ENCODE measurements at regions not wholly inside any gene's neighbourhood (a gene's known extent, or its start where the extent isn't known, plus 50 kb on each side); places are given as distances from the start of the nearest gene placed in this dataset.

GRCh38 chr12:66032739-66033138, 97.8 kb downstream of the LLPH start:
- TF ChIP-seq CTCF (IDR thresholded peaks at IDR 0.05 in 2 of 3, conservative IDR thresholded peaks at IDR 0.05 in 1 of 3; ENCODE audit: borderline replicate concordance in 1 of 3, insufficient read depth in 1 of 3, low read depth in 2 of 3, low read length in 2 of 3), result no peak
- TF ChIP-seq ZBTB33 (IDR thresholded peaks at IDR 0.05; ENCODE audit: extremely low read depth, insufficient replicate concordance, low read length), result no peak
- no peak for TF ChIP-seq JUND (IDR thresholded peaks at IDR 0.05)
- TF ChIP-seq REST (IDR thresholded peaks at IDR 0.05; ENCODE audit: low read depth), result no peak
